Lower leg skin (tissue), 4 donors: ENCODE measurements at regions not wholly inside any gene's neighbourhood (a gene's known extent, or its start where the extent isn't known, plus 50 kb on each side); places are given as distances from the start of the nearest gene placed in this dataset.

Source experiments
- DNase-seq, 2 donors: peaks; one replicate each; pipeline ENCODE4 v3.0.0-alpha.2; 2019; ENCODE audit warnings: low spot score in 2 of 2
- H3K4me3 ChIP-seq: fragments of 200-600 bp; sonication (generic); 2 replicates; pipeline ENCODE4 v1.5.1; 2017; ENCODE audit warnings: mild to moderate bottlenecking, low read depth; ENCODE audit not compliant: poor library complexity, severe bottlenecking
- CTCF ChIP-seq, 3 donors: fragments of 450-650 bp; IDR thresholded peaks; one replicate each; pipeline ENCODE4 v1.5.1; 2016; ENCODE audit warnings: antibody characterized with exemption in 3 of 3, mild to moderate bottlenecking in 3 of 3, moderate library complexity in 2 of 3
- POLR2A ChIP-seq, 2 donors: fragments of 450-650 bp; IDR thresholded peaks; one replicate each; pipeline ENCODE4 v1.6.1; 2016 to 2017; ENCODE audit warnings: antibody characterized with exemption in 2 of 2, mild to moderate bottlenecking in 1 of 2, moderate library complexity in 1 of 2
- WGBS, 2 donors: methylation state at CpG; one replicate each; pipeline ENCODE4 v1.1.5; 2018; 5-methylcytosine and 5-hydroxymethylcytosine counted together
- intact Hi-C: fragments of 100-400 bp; cut with DNase I; formaldehyde crosslinking; loops from one replicate; pipeline ENCODE4 v1.15.0; 2023; ENCODE audit warnings: low total_unique reads

- intact Hi-C loops, result no loop called here
- H3K4me3 ChIP-seq, result peak overlapping the region; percentile 60
- 1 to 3% methylated on average over 20 to 46 of the region's 64 CpGs for WGBS, 2 donors
- no peak for TF ChIP-seq POLR2A (IDR thresholded peaks at IDR 0.05)
- no peak for TF ChIP-seq CTCF (IDR thresholded peaks at IDR 0.05)
- DNase-seq, result peak; percentile 61 to 97
Measured at GRCh38 chr17:77372444-77373298, 231.9 kb downstream of the SEC14L1 start.

GRCh38 chr17:77373299-77374169 lies 232.8 kb downstream of the SEC14L1 start:
- intact Hi-C loops, result no loop called here
- DNase-seq, result peak in 1 of 2 donors; percentile 93
- H3K4me3 ChIP-seq, result peak overlapping the region; percentile 60
- TF ChIP-seq POLR2A (IDR thresholded peaks at IDR 0.05) (no peak), CTCF (IDR thresholded peaks at IDR 0.05) (no peak)
- WGBS, 2 donors, result 19 to 51% methylated on average over 24 to 56 of the region's 90 CpGs

- H3K4me3 ChIP-seq, result peak overlapping the region; percentile 60
- intact Hi-C loops, result no loop called here
- no peak for TF ChIP-seq CTCF (IDR thresholded peaks at IDR 0.05)
- no peak for TF ChIP-seq POLR2A (IDR thresholded peaks at IDR 0.05)
- WGBS, 2 donors, result 36 to 46% methylated on average over 25 to 27 of the region's 34 CpGs
- peak; percentile 79 to 97 for DNase-seq
Measured at GRCh38 chr17:77374170-77374936, 233.6 kb downstream of the SEC14L1 start.

- intact Hi-C loops, result no loop called here
- no peak for DNase-seq
Measured at GRCh38 chr17:77375108-77375916, 234.5 kb downstream of the SEC14L1 start.

More at GRCh38 chr17:77375108-77375916, 234.5 kb downstream of the SEC14L1 start:
- WGBS, 2 donors, result 55 to 64% methylated on average over 19 of the region's 19 CpGs
- H3K4me3 ChIP-seq, result no peak overlapping the region
- no peak for TF ChIP-seq POLR2A (IDR thresholded peaks at IDR 0.05)
- no peak for TF ChIP-seq CTCF (IDR thresholded peaks at IDR 0.05)
